ENCODE measurements at regions not wholly inside any gene's neighbourhood (a gene's known extent, or its start where the extent isn't known, plus 50 kb on each side); places are given as distances from the start of the nearest gene placed in this dataset.

GRCh38 chr9:129351642-129352145 lies 173.6 kb upstream of the IER5L start:
- DNase-seq: no peak

GRCh38 chr9:129351058-129351641 lies 173.1 kb upstream of the IER5L start:
- DNase-seq: no peak

- DNase-seq: no peak
Observed at GRCh38 chr9:129350143-129350935, 172.3 kb upstream of the IER5L start.

DNA sequence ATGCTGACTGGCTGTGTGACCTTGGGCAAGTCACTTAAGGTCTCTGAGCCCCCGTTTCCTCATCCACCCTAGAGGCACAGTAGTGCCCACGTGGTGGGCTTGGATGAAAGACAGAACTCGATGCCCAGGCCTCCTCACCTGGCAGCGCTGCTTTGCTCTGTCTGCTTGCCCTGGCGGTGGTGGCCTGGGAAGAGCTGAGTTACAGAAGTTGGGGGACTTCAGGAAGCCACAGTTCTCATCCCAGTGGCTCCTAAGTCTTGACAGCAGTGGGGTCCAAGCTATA lies 171.5 kb upstream of the IER5L start:
- no peak for DNase-seq

DNA sequence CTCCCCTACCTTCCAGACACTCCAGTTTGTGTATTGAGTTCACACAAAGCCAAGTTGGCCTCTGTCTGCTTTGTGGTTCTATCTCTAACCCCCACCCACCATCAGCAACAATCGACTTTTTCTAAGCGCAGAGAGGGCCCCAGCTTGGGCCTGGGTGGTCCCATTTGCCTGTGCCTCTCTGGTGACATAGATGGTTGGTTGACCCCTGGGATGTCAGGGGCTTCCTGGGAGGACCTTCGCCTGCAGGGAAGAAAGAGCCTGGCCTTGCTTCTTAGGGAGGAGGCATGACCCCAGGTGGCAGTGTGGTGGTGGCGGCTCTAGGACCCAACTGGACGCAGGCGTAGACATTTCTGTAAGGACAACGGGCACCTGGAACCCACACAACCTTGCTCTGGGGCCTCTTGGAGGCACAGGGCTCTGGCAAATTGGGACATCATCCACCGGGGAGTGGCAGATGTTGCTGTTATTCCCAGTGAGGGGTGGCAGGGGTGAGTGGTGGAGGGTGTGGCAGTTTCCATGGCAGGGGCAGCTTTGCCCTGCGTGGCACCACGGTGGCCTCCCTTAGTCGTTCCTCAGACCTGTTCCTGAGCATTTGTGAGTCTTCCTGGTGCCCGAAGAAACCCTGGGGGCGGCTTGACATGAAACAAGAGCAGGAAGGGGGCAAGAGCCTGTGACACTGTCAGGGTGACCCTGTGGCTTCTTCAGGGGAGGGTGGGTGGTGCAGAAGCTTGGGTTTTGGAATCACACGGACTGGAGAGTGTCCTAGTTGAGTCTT lies 171.0 kb upstream of the IER5L start:
- DNase-seq: no peak

GRCh38 chr9:129347316-129348120 lies 169.5 kb upstream of the IER5L start:
- DNase-seq: no peak

DNA sequence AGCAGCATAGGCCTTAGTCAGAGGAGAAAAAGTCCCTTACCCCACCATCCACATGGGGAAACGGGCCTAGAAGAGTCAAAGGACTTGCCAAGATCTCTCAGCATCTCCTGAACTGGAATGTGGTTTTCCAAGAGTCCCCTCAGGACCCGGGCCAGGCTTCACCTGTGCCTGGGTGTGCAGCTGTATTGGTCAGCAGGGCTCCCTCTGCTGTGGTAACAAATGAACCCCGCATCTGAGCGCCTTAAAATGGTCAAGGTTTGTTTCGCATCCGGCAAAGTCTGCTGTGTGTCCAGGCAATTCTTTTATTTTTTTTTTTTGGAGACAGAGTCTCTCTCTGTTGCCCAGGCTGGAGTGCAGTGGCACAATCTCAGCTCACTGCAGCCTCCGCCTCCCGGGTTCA lies 168.0 kb upstream of the IER5L start:
- DNase-seq: no peak

DNA sequence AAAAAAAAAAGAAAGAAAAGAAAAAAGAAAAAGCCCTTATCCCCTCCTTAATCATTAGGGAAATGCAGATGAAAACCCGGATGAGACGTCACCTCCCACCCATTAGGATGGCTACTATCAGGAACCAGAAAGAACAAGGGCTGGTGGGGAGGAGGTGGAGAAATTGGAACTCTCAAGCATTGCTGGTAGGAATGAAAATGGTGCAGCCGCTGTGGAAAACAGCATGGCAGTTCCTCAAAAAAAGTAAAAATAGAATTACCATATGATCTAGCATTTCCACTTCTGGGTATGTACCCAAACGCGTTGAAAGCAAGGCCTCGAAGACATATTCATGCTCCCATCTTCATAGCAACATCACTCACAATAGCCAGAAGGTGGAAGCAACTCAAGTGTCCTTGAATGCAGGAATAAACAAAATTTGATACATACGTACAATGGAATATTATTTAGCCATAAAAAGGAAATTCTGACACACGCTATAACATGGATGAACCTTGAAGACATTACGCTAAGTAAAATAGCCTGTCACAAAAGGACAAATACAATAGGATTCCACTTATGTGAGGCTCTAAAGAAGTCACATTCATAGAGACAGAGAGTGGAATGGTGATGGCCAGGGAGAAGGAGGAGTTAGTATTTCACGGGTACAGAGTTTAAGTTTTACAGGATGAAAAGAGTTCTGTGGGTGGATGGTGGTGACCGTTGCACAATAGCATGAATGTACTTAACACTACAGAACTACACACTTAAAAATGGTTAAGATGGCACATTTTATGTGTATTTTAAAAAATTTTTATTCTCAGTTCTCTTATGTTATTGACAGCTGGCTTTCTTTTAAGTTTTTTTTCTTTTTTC lies 166.8 kb upstream of the IER5L start:
- DNase-seq: no peak

GRCh38 chr9:129343424-129344375 lies 165.6 kb upstream of the IER5L start:
- DNase-seq: no peak

- DNase-seq: no peak
Observed at GRCh38 chr9:129342591-129343423, 164.7 kb upstream of the IER5L start.

DNA sequence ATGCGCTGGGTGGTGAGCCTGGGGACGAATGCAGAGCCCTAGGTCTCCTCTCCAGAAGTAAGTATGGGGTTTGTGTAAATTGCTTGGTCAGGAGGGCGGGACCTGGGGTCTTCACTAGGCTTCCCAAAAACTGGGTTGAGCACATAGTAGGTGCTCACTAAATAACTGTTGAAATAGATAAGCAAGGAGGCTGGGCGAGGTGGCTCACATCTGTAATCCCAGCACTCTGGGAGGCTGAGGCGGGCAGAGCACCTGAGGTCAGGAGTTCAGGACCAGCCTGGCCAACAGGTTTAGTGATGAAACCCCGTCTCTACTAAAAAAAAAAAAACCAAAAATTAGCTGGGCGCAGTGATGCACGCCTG lies 163.9 kb upstream of the IER5L start:
- no peak for DNase-seq

DNA sequence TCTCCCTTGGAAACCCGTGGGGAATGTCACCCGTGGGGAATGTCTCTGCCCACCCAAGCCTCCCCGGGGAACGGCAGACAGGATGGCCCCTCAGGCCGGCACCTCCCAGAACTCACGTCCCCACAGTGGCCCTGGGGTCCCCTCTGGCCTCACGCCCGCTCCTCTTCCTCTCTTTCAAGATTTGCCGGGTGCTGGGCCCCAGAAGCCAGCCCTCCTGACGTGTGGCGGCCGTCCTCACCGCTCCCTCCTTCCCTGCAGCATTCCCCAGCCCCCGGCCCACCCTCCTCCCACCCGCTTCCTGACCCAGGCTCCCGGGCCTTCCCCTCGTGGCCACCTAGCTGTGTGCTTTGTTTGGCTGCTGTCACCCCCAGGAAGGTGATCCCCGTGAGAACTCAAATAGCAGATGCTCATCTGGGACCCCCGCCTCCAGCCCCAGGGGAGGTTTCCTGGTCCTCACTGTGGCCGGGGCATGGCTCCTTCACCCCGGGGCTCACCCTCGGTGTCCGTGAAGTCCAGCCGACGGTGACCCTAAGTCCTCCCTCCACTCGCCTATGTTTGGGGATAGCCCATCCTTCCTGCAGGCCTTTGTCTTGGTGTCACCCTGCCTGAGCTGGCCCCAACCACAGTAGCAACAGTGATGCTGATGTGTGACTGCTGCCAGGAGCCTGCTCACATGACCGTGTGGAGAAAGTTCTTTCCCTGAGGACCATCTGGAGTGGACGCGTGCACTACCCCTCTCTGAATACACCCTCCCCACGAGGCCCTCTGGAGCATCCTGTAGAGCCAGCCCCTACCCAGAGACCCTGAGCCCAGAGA lies 163.3 kb upstream of the IER5L start:
- DNase-seq: no peak

DNA sequence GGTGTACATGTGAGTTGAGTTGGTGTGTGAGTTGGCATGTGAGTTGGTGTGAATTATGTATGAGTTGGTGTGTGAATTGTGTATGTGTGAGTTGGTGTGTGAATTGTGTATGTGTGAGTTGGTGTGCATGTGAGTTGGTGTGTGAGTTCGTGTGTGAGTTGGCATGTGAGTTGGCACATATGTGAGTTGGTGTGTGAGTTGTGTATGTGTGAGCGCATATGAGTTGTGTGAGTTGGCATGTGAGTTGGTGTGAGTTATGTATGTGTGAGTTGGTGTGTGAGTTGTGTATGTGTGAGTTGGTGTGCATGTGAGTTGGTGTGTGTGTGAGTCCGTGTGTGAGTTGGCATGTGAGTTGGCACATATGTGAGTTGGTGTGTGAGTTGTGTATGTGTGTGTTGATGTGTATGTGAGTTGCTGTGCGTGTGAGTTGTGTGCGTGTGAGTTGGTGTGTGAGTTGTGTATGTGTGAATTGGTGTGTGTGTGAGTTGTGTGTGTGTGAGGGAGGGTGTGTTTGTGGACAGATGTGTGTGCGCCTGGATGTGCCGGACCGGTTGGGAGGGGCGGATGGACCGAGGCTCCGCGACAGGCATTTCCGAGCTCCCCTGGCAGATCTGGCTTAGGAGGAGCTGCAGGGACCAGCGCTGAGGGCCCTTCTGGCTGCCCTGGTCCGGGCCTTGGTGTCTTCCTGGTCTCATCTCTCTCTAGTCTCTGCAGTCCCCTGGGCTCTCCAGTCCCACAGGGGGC lies 162.5 kb upstream of the IER5L start:
- no peak for DNase-seq

DNA sequence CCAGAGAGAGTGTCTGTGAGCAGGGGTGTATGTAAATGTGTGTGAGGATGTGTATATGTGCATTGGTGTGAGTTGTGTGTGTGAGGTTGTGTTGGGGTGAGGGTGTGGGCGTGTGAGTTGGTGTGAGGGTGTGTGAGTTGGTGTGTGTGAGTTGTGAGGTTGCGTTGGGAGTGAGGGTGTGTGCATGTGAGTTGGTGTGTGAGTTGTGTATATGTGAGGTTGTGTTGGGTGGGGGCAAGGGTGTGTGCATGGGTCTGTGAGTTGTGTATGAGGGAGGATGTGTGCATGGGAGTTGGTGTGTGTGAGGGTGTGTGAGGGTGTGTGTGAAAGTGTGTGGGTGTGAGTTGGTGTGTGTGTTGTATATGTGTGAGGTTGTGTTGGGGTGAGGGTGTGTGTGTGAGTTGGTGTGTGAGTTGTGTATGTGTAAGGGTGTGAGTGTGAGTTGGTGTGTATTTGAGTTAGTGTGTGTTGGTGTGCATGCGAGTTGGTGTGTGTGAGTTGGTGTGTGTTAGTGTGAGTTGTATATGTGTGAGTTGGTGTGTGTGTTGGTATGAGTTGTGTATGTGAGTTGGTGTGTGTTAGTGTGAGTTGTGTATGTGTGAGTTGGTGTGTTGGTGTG lies 161.6 kb upstream of the IER5L start:
- DNase-seq: no peak

- no peak for DNase-seq
Observed at GRCh38 chr9:129338724-129339430, 160.8 kb upstream of the IER5L start.

- no peak for DNase-seq
Observed at GRCh38 chr9:129337336-129338140, 159.5 kb upstream of the IER5L start.

Data from activated CD4-positive, alpha-beta T cell treated with anti-CD3 and anti-CD28 coated beads, Interleukin-2, amount 50 U/mL, for 16 hours (primary cell).